PC-9 (cell line): ENCODE measurements at regions not wholly inside any gene's neighbourhood (a gene's known extent, or its start where the extent isn't known, plus 50 kb on each side); places are given as distances from the start of the nearest gene placed in this dataset.
A peak's percentile ranks its signal among the peaks of the same experiment; 100 is the strongest.

ENCODE experiments used
- BruUV-seq: library from RNA; stranded (reverse); fragments of 400-500 nt; replicated peaks from 2 replicates; lab custom pipeline; 2021; lab: Mats Ljungman, UMichigan
- CTCF ChIA-PET: fragments of 300-600 bp; sonication (Branson Sonifier 250); formaldehyde crosslinking; loops from one replicate; lab custom pipeline; 2022; ENCODE audit warnings: antibody characterized with exemption; lab: Charles Lee
- POLR2A ChIA-PET: fragments of 300-600 bp; sonication (Branson Sonifier 250); formaldehyde crosslinking; loops from one replicate; lab custom pipeline; 2022; ENCODE audit warnings: antibody characterized with exemption; ENCODE audit not compliant: unreplicated experiment; lab: Charles Lee
- DNase-seq, 2 experiments: peaks; one replicate each; pipeline versions ENCODE4 v3.0.0 to v3.0.0-alpha.2; 2015 to 2022; ENCODE audit warnings: mixed read lengths in 1 of 2
- H2AFZ ChIP-seq: fragments of 200-600 bp; sonication (generic); 2 replicates; pipeline ENCODE4 v1.8.1; 2017; ENCODE audit warnings: antibody characterized with exemption
- H3F3A ChIP-seq: fragments of 200-600 bp; sonication (generic); 2 replicates; pipeline ENCODE4 v1.8.1; 2017; ENCODE audit warnings: antibody characterized with exemption, mild to moderate bottlenecking, low read depth; ENCODE audit not compliant: insufficient read depth
- H3K27ac ChIP-seq: fragments of 200-600 bp; sonication (generic); 2 replicates; pipeline ENCODE4 v1.6.1; 2016; ENCODE audit warnings: mixed run types
- H3K27me3 ChIP-seq: fragments of 200-600 bp; sonication (generic); 2 replicates; pipeline ENCODE4 v1.6.1; 2016; ENCODE audit warnings: low read depth, mixed run types; ENCODE audit not compliant: insufficient read depth
- H3K36me3 ChIP-seq: fragments of 200-600 bp; sonication (generic); 2 replicates; pipeline ENCODE4 v1.6.1; 2016; ENCODE audit warnings: low read depth, mixed run types
- H3K4me1 ChIP-seq: fragments of 200-600 bp; sonication (generic); replicated peaks from 2 replicates; pipeline ENCODE4 v1.6.1; 2016; ENCODE audit warnings: mixed run types; ENCODE audit not compliant: insufficient read depth
- H3K4me2 ChIP-seq: fragments of 200-600 bp; sonication (generic); 2 replicates; pipeline ENCODE4 v1.6.1; 2017; ENCODE audit warnings: mixed run types
- H3K4me3 ChIP-seq: fragments of 200-600 bp; sonication (generic); 2 replicates; pipeline ENCODE4 v1.6.1; 2016; ENCODE audit warnings: mixed run types
- H3K79me2 ChIP-seq: fragments of 200-600 bp; sonication (generic); 2 replicates; pipeline ENCODE4 v1.6.1; 2017; ENCODE audit warnings: low read depth, mixed run types
- H3K9me2 ChIP-seq: fragments of 200-600 bp; sonication (generic); 2 replicates; pipeline ENCODE4 v1.8.1; 2017; ENCODE audit warnings: mild to moderate bottlenecking; ENCODE audit not compliant: insufficient read depth
- H3K9me3 ChIP-seq: fragments of 200-600 bp; sonication (generic); 2 replicates; pipeline ENCODE4 v1.8.1; 2016; ENCODE audit warnings: low read depth; ENCODE audit not compliant: insufficient read depth
- H4K20me1 ChIP-seq: fragments of 200-600 bp; sonication (generic); 2 replicates; pipeline ENCODE4 v1.8.1; 2017; ENCODE audit not compliant: insufficient read depth
- CTCF ChIP-seq: fragments of 200-600 bp; sonication (generic); conservative IDR thresholded peaks from 2 replicates; pipeline ENCODE4 v1.6.1; 2017; ENCODE audit warnings: mixed run types, antibody characterized with exemption, mild to moderate bottlenecking, moderate library complexity
- EZH2 ChIP-seq: fragments of 200-600 bp; sonication (generic); IDR thresholded peaks from 2 replicates; pipeline ENCODE4 v1.8.0; 2017; ENCODE audit warnings: antibody characterized with exemption, low read depth
- intact Hi-C: fragments of 100-400 bp; cut with micrococcal nuclease; formaldehyde crosslinking; loops from one replicate; pipeline ENCODE4 v1.10.0; 2022; ENCODE audit not compliant: unreplicated experiment

DNA sequence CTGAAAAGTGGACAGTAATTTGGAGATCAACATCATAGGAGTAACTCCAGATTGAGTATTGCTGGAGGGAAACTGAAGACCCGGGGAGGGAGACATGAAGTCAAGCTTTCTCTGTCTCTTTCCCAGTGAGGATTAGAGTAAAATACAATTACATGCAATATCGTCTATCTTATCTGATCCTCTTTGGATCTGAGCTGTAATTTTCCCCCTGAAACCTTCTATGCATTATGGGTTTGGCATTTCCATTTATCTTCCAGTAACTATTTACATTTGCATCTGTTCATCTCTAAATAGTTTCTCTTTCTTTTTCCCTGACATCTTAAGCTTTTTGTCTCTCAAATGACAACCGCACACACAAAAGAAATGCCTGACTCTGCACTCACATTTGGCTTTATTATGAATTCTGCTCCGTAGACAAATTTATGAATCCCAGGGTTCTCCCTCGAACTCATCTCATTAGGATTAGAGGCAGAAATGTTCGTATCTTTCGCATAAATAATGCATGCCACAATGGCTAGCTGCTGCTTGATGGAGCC, 113.1 kb downstream of the SPP2 start:
- Histone ChIP-seq H3K9me2 (no peaks in the 10 kb centered on the region), H3K4me3 (no peak overlapping the region), H2AFZ (no peak overlapping the region; the same call in 1 of the 2 replicates), H3F3A (peaks cover 25% of the 10 kb centered on the region), H3K4me1 (peaks cover 57% of the 10 kb centered on the region), H4K20me1 (no peaks in the 10 kb centered on the region), H3K27ac (no peak overlapping the region), H3K27me3 (no peaks in the 10 kb centered on the region), H3K9me3 (no peaks in the 10 kb centered on the region), H3K79me2 (no peaks in the 10 kb centered on the region), H3K4me2 (peak overlapping the region; percentile 45; the same call in 1 of the 2 replicates), H3K36me3 (no peaks in the 10 kb centered on the region)
- TF ChIP-seq CTCF: no peak
- TF ChIP-seq EZH2: no peak
- CTCF ChIA-PET: no interaction called here
- BruUV-seq: no TSS peak
- POLR2A ChIA-PET: no interaction called here
- intact Hi-C loops: loop anchor here (2.0 kb wide), 2 partner anchors 27 to 87 kb away; no protein-coding TSS in a partner anchor
- peak in 1 of 2 experiments; percentile 29 for DNase-seq

- H3K27me3 ChIP-seq: no peaks in the 10 kb centered on the region
- H2AFZ ChIP-seq: no peak overlapping the region; the same call in 1 of the 2 replicates
- H3K79me2 ChIP-seq: no peaks in the 10 kb centered on the region
- H3K9me2 ChIP-seq: no peaks in the 10 kb centered on the region
- no peak for TF ChIP-seq CTCF
- no peak for TF ChIP-seq EZH2
- peak overlapping the region; percentile 30 for H3K27ac ChIP-seq
- H3F3A ChIP-seq: peaks cover 32% of the 10 kb centered on the region
- intact Hi-C loops: loop anchor here (2.0 kb wide), 1 partner anchor 26 kb away; no protein-coding TSS in a partner anchor
- peak overlapping the region; percentile 45 for H3K4me2 ChIP-seq
- H4K20me1 ChIP-seq: no peaks in the 10 kb centered on the region
- ChIA-PET POLR2A (no interaction called here), CTCF (interaction anchor here (0.6 kb wide), 2 partner anchors 284 to 296 kb away, joined by 5 to 9 read pairs; no protein-coding TSS in a partner anchor)
- H3K4me1 ChIP-seq: peaks cover 64% of the 10 kb centered on the region
- BruUV-seq: no TSS peak
- no peaks in the 10 kb centered on the region for H3K36me3 ChIP-seq
- no peaks in the 10 kb centered on the region for H3K9me3 ChIP-seq
- no peak overlapping the region for H3K4me3 ChIP-seq
- peak; percentile 65 to 88 for DNase-seq
Measured at GRCh38 chr2:234162861-234163260, 112.4 kb downstream of the SPP2 start.

GRCh38 chr2:234161932-234162331, 111.4 kb downstream of the SPP2 start:
- Histone ChIP-seq H3K9me3 (no peaks in the 10 kb centered on the region), H3F3A (peaks cover 33% of the 10 kb centered on the region), H3K4me1 (peaks cover 68% of the 10 kb centered on the region), H4K20me1 (no peaks in the 10 kb centered on the region), H3K4me3 (no peak overlapping the region), H2AFZ (no peak overlapping the region), H3K79me2 (no peaks in the 10 kb centered on the region), H3K27ac (peak overlapping the region; percentile 30; the same call in 1 of the 2 replicates), H3K36me3 (no peaks in the 10 kb centered on the region), H3K9me2 (no peaks in the 10 kb centered on the region), H3K4me2 (peak overlapping the region; percentile 45; the same call in 1 of the 2 replicates), H3K27me3 (no peaks in the 10 kb centered on the region)
- no peak for TF ChIP-seq CTCF
- no peak for TF ChIP-seq EZH2
- ChIA-PET CTCF (no interaction called here), POLR2A (no interaction called here)
- BruUV-seq: no TSS peak
- intact Hi-C loops: loop anchor here (2.0 kb wide), 1 partner anchor 25 kb away; no protein-coding TSS in a partner anchor
- DNase-seq: peak in 1 of 2 experiments; percentile 60
